RWPE1 (cell line): ENCODE measurements at regions not wholly inside any gene's neighbourhood (a gene's known extent, or its start where the extent isn't known, plus 50 kb on each side); places are given as distances from the start of the nearest gene placed in this dataset.

Experiments
- CTCF ChIA-PET: fragments of 350-600 bp; sonication (Branson Sonifier 250); formaldehyde crosslinking; extraction: SDS; loops from one replicate; lab custom pipeline; 2021; lab: Yijun Ruan, JAX
- POLR2A ChIA-PET: fragments of 400-600 bp; formaldehyde crosslinking; extraction: SDS; loops from one replicate; lab custom pipeline; 2020; ENCODE audit warnings: antibody characterized with exemption; ENCODE audit not compliant: low non-redundant PET; lab: Yijun Ruan, JAX
- DNase-seq: peaks from one replicate; pipeline ENCODE4 v3.0.0; 2012; ENCODE audit warnings: low spot score
- H3K27ac ChIP-seq: fragments of 450-650 bp; 2 replicates; pipeline ENCODE4 v1.5.1; 2017
- CTCF ChIP-seq: fragments of 450-650 bp; conservative IDR thresholded peaks from 2 replicates; pipeline ENCODE4 v1.5.1; 2017; ENCODE audit warnings: low read depth, mild to moderate bottlenecking

DNA sequence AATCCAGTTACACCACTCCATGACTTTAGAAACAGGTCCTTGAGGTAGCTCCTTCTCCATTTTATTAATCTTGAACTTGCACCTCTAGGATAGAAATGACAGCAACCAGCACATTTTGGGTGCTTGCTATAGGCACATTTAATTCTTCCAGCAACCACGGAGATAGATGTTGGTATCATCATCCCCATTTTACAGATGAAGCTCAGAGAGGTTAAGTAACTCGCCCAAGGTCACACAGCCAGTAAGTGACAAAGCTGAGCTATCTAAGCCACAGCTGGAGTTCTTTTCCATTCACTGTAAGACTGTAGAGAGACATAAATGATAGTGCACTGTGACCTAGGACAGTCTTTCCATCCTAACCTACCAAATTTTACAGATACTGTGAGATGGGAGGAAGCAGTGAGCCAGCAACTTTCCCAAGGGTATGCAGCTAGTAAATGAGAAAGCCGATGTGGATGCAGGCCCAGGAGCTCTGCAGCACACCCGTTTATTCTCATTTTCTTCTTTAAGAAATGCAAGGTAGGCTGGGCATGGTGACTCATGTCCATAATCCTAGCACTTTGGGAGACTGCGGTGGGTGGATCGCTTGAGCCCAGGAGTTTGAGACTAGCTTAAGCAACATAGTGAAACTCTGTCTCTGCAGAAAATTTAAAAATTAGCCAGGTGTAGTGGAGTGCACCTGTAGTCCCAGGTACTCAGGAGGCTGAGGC is 103.2 kb downstream of the TBX5 start:
- TF ChIP-seq CTCF, result no peak
- no peak overlapping the region for H3K27ac ChIP-seq
- no peak for DNase-seq
- CTCF ChIA-PET, result no interaction called here
- POLR2A ChIA-PET, result no interaction called here

- ChIA-PET CTCF (no interaction called here), POLR2A (no interaction called here)
- H3K27ac ChIP-seq, result no peak overlapping the region
- no peak for DNase-seq
- TF ChIP-seq CTCF, result no peak
Measured at GRCh38 chr12:114302117-114302516, 103.8 kb downstream of the TBX5 start.

DNA sequence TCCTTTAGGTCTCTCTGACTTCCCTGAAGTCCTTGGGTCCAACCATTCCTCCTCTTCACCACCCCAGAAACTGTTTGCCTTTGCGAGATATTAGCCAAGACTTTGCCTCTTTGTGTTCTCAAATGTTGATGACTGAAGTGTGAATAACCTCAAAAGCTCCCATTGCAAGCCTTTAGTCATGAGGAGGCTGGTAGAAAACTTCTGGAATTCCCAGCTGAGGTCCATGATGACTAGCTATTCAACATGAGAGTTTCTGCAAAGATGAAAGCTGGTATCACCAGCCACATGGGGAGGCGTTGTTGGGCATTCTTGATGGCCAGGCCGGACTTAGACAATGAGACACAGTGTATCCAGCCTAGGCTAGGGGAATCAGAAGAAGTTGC is 111.7 kb downstream of the TBX5 start:
- DNase-seq, result no peak
- no peak for TF ChIP-seq CTCF
- ChIA-PET POLR2A (no interaction called here), CTCF (no interaction called here)
- H3K27ac ChIP-seq, result no peak overlapping the region

DNA sequence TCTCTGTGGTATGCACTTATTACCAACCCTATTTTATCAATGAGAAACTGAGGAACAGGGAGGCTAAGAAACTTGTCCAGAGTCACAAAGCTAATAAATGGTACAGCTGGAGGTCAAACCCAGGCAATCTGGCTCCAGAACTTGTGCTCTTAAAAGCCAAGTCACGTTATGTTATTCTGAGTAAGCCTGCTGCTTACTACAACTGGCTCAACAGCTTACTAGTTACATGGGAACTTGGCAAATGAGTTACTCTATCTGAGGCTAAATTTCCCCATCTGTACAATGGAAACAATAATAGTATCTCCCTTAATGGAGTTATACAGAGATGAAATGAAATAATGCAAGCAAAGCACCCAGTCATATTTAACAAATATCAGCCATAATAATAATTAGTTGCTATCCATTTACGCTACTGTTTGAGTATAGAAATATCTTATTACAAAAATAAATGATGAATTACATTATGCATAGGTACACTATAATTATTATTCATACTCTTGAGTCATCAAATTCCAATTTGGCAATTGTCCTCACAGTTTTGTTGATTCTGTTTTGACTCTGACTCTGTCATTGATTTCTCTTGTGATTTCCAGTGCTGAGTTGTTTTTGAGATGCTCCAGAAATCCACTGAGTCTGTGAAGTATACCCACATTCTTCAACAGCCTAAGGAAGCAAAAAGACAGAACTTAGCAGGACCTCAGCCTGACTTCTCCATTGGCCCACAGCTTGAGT is 112.2 kb downstream of the TBX5 start:
- TF ChIP-seq CTCF, result no peak
- DNase-seq, result no peak
- ChIA-PET POLR2A (no interaction called here), CTCF (no interaction called here)
- H3K27ac ChIP-seq, result no peak overlapping the region

DNA sequence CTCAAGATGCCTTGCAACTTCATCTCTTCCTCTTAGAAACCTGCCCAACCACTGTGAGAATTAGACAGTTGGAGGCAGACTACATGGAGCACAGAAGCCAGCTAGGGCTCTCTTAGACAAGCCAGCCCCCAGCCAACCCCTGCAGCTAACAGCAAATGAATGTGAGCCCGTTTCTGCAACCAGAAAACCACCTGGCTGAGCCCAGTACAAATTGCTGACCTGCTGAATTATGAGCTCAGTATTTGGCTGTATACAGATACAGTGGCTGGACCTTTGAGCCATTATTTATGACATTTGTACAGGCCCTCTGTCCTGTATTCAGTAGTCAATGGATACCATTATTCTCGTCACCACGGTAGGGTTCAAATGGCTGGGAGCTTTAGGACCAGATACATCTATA is 112.9 kb downstream of the TBX5 start:
- ChIA-PET POLR2A (no interaction called here), CTCF (no interaction called here)
- no peak overlapping the region for H3K27ac ChIP-seq
- TF ChIP-seq CTCF, result no peak
- no peak for DNase-seq

- ChIA-PET CTCF (no interaction called here), POLR2A (no interaction called here)
Measured at GRCh38 chr12:114291389-114292060, 114.4 kb downstream of the TBX5 start.

More at GRCh38 chr12:114291389-114292060, 114.4 kb downstream of the TBX5 start:
- DNase-seq, result no peak
- H3K27ac ChIP-seq, result no peak overlapping the region
- TF ChIP-seq CTCF, result no peak
